Astrocyte of the cerebellum (primary cell): ENCODE measurements at regions not wholly inside any gene's neighbourhood (a gene's known extent, or its start where the extent isn't known, plus 50 kb on each side); places are given as distances from the start of the nearest gene placed in this dataset.
"Not testable (repeated sequence)": the region's sequence is repeated elsewhere in the genome, so short reads cannot be mapped to it uniquely, and the experiment has no call there.

Experiments
- DNase-seq: peaks from one replicate; pipeline ENCODE4 v3.0.0-alpha.2; 2011; ENCODE audit warnings: low read depth
- H3K4me3 ChIP-seq: 2 replicates; pipeline ENCODE4 v1.5.1; 2011; ENCODE audit warnings: mild to moderate bottlenecking, low read depth, low read length, moderate library complexity
- CTCF ChIP-seq: IDR thresholded peaks from 2 replicates; pipeline ENCODE4 v1.5.1; 2012; ENCODE audit warnings: low read length, low read depth, moderate library complexity, mild to moderate bottlenecking; ENCODE audit errors: missing control alignments
- in situ Hi-C: cut with HindIII; loops from 2 replicates; pipeline ENCODE4 v1.10.0; 2017; ENCODE audit warnings: low sequenced_read_pairs

DNA sequence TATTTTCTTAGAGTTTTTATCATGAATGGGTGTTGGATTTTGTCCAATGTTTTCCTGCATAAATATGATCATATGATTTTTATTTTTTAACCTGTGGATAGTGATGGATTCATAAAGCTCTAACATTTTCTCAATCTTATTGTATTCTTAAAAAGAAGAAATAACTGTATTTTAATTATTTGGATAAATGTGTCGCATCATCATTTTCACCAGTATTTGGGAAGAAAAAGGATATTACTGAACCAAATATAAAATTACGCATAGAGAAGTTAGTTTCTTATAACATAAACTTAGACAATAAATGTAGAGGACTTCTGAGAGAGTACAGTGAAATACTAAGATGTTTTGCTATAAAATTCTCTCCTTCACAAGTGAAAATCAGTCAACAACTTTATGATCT, 126.0 kb upstream of the CHST9 start:
- H3K4me3 ChIP-seq = no peak overlapping the region
- in situ Hi-C loops = no loop called here
- no peak for DNase-seq
- TF ChIP-seq CTCF = no peak

DNA sequence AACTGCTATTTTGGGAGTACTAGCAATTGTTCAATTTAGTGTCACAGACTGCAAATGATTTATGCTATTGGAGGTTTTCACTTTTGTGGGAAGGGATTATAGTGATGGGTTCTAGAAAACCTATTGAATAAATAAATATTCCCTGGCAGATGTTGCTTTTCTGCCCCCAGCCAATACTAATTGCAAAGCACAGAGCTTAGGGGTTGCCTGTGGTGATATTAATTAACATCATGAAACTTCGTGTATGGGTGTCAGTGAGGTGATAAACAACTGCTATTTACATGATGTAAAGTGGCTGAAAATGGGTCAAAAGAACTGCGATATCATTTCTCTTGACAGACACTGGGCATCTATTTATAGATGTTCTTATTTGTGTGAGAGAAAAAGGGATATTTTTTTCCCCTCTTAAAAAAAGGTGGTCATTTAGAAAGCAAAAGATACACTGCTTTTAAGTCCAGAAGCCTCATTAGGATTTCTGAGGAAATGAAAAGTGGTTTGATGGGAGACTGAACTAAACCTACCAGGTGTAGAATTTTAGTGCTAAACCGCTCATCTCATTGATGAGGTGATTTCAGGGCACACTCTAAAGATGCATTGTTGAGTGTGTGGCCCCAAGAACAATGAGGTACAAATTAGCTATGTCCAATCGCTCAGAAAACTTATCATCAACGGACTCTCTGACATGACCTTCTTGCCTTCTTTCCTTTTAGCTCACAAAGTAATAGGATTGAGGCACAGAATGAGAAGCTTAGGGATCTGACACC, 116.7 kb upstream of the CHST9 start:
- no peak overlapping the region for H3K4me3 ChIP-seq
- DNase-seq = no peak
- no peak for TF ChIP-seq CTCF
- in situ Hi-C loops = no loop called here

DNA sequence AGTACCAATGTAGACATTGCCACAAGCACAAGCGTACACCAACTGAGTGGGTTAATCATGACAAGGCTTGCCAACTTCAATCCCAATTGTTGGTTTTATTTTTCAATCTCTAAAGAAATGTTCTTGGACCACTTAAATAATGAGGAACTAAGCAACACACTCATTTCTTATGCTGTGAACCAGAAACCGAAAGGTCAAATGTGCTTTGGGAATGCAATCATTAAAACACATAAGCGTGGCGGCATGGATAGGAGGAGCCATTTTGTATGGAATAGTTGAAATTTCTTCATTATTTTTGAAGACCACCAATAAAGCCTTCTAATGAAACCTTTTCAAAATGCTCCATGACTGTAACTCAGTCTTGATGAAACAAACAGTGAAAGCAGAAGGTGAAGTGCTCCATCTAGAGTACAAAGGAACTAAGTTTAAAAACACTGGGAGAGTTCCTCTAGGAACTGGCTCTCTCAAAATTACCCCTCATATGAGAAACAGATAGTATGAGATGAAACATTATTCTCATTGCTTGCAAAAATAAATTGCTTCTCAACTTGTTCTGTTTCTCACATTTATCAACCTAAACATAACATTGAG, 113.2 kb upstream of the CHST9 start:
- in situ Hi-C loops = no loop called here
- no peak for DNase-seq
- peak; percentile 20 for TF ChIP-seq CTCF
- no peak overlapping the region for H3K4me3 ChIP-seq

DNA sequence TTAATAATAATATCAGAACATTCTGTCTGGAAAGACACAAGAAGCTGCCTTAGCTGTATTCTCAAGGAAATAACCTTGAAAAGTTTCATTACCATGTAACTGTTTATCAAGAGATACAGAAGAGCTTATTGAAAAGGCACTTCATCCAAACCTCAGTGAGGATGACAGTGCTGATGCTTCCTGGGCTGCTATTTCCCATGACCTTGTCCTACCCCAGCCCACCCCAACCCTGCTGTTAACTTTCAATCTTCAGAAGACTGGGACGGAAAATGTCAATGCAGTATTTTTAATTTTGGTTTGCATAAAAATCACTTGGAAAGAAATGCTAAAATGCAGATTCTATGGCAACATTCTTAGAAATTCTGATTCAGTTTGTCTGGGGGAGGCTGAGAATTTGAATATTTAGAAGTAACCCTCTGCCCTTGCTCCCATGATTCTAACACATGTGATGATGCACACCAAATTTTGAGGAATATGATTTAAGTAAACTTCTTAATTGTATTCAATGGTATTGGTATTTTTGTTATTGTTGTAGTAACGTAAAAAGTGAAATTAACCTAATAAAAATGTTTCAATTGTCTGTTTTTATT, 101.0 kb upstream of the CHST9 start:
- H3K4me3 ChIP-seq, in situ Hi-C loops, DNase-seq: not testable (repeated sequence)

DNA sequence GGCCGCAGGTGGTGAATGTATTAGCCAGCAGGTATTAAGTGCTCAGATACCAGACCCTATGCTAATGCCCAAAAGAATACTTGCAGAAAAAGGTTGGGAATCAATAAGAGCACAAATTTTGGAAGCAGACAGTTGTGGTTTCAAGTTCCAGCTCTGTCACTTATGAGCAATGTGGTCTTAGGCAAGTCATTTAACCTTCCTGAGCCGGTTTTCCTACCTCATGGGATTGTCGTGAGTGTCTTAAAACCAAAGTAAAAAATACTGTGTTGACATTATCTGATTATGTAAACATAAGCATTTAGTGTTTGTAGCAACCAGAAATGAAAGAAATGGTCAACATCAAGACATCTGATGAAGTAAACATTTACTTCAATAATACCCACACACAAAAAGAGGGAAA, 93.0 kb upstream of the CHST9 start:
- in situ Hi-C loops = no loop called here
- no peak for TF ChIP-seq CTCF
- H3K4me3 ChIP-seq = no peak overlapping the region
- DNase-seq = no peak

- DNase-seq = no peak
- no peak overlapping the region for H3K4me3 ChIP-seq
- in situ Hi-C loops = no loop called here
- no peak for TF ChIP-seq CTCF
Measured at GRCh38 chr18:27277554-27277953, 92.4 kb upstream of the CHST9 start.

DNA sequence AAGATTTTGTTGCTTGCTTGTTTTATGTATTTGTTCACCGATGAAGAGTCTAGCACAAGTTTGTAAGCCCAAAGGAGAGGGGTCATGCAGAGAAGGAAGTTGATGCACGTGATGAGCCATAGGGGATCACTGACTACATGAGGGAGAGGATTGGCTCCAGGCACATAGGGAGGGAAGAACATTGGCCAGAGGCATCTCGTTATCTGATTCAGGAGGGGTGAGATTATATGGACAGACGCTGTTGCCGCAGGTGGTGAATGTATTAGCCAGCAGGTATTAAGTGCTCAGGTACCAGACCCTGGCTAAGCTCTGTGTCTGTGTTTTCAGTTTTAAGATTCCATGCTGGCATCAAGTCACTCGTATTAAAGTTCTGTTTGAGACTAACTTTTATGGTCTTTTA, 91.8 kb upstream of the CHST9 start:
- no peak overlapping the region for H3K4me3 ChIP-seq
- TF ChIP-seq CTCF = no peak
- in situ Hi-C loops = no loop called here
- DNase-seq = no peak
